CD1c-positive myeloid dendritic cell (primary cell): ENCODE measurements at regions not wholly inside any gene's neighbourhood (a gene's known extent, or its start where the extent isn't known, plus 50 kb on each side); places are given as distances from the start of the nearest gene placed in this dataset.
"Not testable (repeated sequence)": the region's sequence is repeated elsewhere in the genome, so short reads cannot be mapped to it uniquely, and the experiment has no call there.

Experiments used
- DNase-seq: peaks from one replicate; pipeline ENCODE4 v3.0.0-alpha.2; 2016; ENCODE audit errors: extremely low spot score

- DNase-seq, result no peak
These were observed 62.9 kb downstream of the ACKR3 start for GRCh38 chr2:236632295-236633218.

DNA sequence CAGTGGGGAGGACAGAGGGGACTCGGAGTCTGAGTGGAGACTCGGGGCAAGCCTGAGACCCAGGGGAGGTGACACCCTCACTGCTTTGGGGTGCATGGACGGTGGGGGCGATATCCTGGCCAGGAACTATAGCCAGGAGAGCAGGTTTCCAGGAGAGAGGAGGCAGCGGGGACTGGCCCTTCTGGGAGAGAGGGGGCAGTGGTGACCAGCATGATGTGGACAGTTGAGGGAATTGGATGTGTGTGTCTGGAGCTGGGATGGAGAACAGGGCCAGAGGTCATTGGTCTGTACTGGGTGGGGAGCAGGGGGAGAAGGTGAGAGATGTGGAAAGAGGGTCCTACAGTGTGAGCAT is 63.6 kb downstream of the ACKR3 start:
- DNase-seq, result no peak

GRCh38 chr2:236633775-236634560 is 64.3 kb downstream of the ACKR3 start:
- DNase-seq, result no peak

GRCh38 chr2:236636261-236636660 is 66.6 kb downstream of the ACKR3 start:
- DNase-seq, result no peak

DNA sequence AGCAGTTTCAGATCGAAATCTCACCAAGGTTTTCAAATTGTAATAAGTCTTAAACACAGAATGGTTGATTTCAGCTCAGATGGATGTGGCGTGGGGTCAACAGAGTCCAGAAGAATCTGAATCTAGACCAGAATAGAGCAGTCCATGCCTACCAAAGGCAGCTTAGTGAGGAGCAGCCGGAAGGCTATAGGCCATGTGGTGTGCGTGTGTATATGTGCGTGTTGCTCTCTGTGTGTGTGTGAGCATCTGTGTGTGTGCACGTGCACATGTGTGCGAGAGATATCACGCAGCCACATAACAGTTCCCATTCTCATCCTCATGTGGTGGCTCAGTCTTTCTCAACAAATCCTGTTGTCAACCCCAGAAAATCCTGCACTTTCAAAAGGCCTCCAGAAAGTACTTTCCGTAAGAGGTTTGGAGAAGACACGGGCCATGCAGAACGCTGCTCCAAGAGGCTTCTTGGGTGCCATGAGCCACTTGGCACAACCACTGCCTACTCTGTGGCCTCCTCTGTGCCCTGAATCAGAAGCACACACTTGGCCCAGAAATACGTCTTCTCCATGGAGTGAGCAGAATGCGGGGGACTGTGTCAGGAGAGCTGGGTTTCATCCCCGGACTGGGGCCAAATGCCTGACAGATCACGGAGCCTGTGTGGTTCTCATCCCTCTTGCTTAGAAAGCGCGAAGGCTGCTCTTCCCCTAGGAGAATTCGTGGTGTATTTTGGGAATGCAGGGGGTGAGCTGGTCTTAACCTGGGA is 67.3 kb downstream of the ACKR3 start:
- DNase-seq, result no peak

DNA sequence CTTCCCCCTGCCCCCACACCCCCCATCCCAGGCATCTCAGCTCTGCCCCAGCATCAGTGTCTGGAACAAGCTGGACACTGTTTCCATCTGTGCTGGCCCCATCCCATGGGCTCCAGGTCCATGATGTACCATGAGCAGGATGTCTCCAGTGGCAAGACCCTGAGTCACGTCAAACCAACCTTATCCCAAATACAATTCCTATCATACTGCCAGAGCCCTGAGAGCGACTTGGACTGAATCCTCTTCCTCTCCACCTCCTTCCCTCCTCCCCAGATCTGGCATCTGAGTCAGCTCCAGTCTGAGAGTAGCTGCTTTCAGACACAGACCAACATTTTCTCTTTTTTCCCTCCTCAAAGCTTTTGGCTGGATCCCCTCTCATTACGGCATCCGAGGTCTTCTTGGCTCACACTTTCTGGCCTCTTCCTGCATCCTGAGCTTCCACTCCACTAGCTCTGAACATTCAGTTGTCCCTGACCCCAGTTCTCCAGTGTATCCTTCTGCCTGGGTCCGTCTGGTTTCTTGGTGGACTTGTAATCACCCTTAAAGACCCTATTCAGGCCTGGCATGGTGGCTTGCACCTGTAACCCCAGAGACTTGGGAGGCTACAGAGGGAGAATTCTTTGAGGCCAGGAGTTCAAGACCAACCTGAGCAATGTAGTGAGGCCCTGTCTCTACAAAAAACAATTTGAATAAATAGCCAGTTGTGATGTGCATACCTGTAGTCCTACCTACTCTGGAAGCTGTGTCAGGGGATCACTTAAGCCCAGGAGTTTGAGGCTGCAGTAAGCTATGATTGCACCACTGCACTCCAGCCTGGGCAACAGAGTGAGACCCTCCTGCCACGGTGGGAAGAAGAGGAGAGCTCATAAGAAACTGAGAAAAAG is 68.3 kb downstream of the ACKR3 start:
- DNase-seq, result no peak

GRCh38 chr2:236638707-236639106 is 69.1 kb downstream of the ACKR3 start:
- no peak for DNase-seq

- no peak for DNase-seq
These were observed 70.0 kb downstream of the ACKR3 start for GRCh38 chr2:236639461-236640235.

DNA sequence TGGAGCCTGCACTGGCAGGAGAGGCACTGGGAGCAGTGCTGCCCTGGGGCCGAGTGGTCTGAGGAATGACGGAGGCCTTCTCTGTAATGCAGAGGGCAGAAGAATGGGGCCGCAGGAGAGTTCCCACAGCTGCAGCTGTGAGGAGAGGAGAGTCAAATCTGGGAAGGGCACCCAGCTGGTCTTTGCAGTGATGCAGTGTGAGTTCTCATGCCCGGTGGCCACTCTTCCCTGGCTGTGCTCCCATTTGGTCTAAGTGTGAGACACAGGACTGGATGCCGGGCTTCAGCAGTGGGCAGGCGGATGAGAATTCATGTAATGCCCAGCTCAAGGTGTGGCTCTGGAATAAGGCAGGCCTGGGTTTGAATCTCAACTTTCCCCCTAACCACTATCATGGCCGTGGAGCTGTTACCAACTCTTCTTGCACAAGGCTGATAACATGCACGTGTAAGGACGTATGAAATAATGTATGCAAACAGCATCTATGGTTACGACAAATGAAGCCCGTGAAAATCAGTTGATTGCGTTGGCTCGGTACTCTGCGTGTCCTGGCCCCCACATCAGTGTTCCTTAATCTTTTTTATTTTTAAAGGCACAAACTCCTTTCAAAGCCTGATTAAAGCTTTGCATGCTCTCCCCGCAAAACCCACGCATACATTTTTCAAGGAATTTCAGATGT is 71.6 kb downstream of the ACKR3 start:
- DNase-seq, result no peak

DNA sequence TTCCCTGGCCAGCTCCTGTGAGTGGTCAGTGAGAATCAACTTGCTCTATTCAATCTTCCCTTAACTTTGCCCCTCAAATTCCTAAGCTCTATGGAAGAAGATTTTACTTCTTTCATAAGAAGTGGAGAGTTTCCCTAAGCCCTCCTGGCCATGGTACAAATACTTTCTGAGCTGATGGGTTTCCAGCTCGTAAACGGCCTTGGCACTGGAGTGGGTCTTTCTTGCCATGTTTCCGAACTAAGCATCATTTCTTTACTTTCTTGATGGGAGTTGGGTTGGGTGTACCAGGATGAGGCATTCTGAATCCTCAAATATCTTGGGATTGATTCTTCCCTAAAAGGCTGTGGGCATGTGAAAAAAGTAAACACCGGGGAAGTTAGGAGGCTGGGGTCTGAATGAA is 72.5 kb downstream of the ACKR3 start:
- DNase-seq, result no peak

GRCh38 chr2:236642584-236643291 is 73.1 kb downstream of the ACKR3 start:
- DNase-seq, result no peak

DNA sequence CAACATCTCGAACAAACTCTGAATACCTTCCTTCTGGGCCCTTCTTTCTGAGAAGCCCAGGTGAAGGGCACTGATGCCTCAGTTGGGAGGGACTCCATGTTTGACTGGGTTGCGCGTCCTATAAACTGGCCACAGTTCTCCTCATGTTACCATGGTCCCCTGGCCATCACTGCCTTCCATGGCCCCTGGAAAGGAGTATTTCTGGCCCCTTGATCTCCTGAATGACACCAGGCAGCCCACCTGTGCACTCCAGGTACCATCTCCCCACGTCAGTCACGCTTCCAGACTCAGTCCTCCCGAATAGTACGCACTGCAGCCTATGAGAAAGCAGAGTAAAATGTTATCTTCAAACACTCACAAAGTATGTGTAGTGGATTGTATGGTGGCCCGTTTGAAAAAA is 73.9 kb downstream of the ACKR3 start:
- DNase-seq, result no peak

DNA sequence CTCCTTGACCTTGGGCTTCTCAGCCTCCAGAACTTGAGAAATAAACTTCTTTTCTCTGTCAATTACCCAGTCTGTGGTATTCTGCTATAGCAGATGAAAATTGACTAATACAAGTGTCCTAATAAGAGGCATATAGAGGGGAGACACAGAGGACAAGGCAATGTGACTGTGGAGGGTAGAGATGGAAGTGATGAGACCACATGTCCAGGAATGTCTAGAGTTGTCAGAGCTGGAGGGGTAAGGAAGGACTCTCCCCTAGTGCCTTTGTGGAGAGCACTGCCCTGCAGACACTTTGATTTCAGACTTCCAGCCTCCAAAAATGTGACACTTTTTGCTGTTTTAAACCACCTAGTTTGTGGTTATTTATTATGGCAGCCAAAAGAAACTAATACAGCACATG is 74.4 kb downstream of the ACKR3 start:
- DNase-seq, result no peak

- DNase-seq, result no peak
These were observed 74.9 kb downstream of the ACKR3 start for GRCh38 chr2:236644502-236644911.

- DNase-seq, result not testable (repeated sequence)
These were observed 75.5 kb downstream of the ACKR3 start for GRCh38 chr2:236645141-236645540.

- DNase-seq, result no peak
These were observed 76.8 kb downstream of the ACKR3 start for GRCh38 chr2:236646441-236646840.

GRCh38 chr2:236646871-236647270 is 77.2 kb downstream of the ACKR3 start:
- no peak for DNase-seq

- DNase-seq, result no peak
These were observed 78.0 kb downstream of the ACKR3 start for GRCh38 chr2:236647621-236648020.

- no peak for DNase-seq
These were observed 84.2 kb downstream of the ACKR3 start for GRCh38 chr2:236653863-236654262.
